UCSD-AML1 (cell line): ENCODE measurements at regions not wholly inside any gene's neighbourhood (a gene's known extent, or its start where the extent isn't known, plus 50 kb on each side); places are given as distances from the start of the nearest gene placed in this dataset.
"Not testable (repeated sequence)": the region's sequence is repeated elsewhere in the genome, so short reads cannot be mapped to it uniquely, and the experiment has no call there.

ENCODE experiments used
- DNase-seq: peaks from one replicate; lab custom pipeline; 2025; ENCODE audit not compliant: unreplicated experiment; lab: John Stamatoyannopoulos, UW

GRCh38 chr3:150329408-150329807 is 78.7 kb upstream of the TSC22D2 start:
- no peak for DNase-seq

GRCh38 chr3:150328654-150329040 is 79.5 kb upstream of the TSC22D2 start:
- no peak for DNase-seq

GRCh38 chr3:150327678-150328653 is 80.1 kb upstream of the TSC22D2 start:
- no peak for DNase-seq

GRCh38 chr3:150324788-150325187 is 83.3 kb upstream of the TSC22D2 start:
- DNase-seq: no peak

GRCh38 chr3:150324245-150324644 is 83.9 kb upstream of the TSC22D2 start:
- no peak for DNase-seq

GRCh38 chr3:150323770-150324169 is 84.3 kb upstream of the TSC22D2 start:
- DNase-seq: no peak

GRCh38 chr3:150323091-150323490 is 85.0 kb upstream of the TSC22D2 start:
- not testable (repeated sequence) for DNase-seq

- not testable (repeated sequence) for DNase-seq
Measured at GRCh38 chr3:150320971-150321370, 87.1 kb upstream of the TSC22D2 start.

GRCh38 chr3:150319900-150320299 is 88.2 kb upstream of the TSC22D2 start:
- no peak for DNase-seq

GRCh38 chr3:150317469-150317868 is 90.6 kb upstream of the TSC22D2 start:
- DNase-seq: no peak

GRCh38 chr3:150315721-150316120 is 92.4 kb upstream of the TSC22D2 start:
- DNase-seq: no peak

- DNase-seq: no peak
Measured at GRCh38 chr3:150314248-150315004, 93.7 kb upstream of the TSC22D2 start.

- DNase-seq: no peak
Measured at GRCh38 chr3:150312018-150312657, 96.0 kb upstream of the TSC22D2 start.

GRCh38 chr3:150311156-150311555 is 96.9 kb upstream of the TSC22D2 start:
- no peak for DNase-seq

GRCh38 chr3:150309557-150309956 is 98.5 kb upstream of the TSC22D2 start:
- no peak for DNase-seq

- no peak for DNase-seq
Measured at GRCh38 chr3:150309257-150309542, 98.9 kb upstream of the TSC22D2 start.

GRCh38 chr3:150308481-150309256 is 99.4 kb upstream of the TSC22D2 start:
- no peak for DNase-seq

- DNase-seq: no peak
Measured at GRCh38 chr3:150308037-150308319, 100.1 kb upstream of the TSC22D2 start.

GRCh38 chr3:150307311-150308036 is 100.6 kb upstream of the TSC22D2 start:
- DNase-seq: no peak

- DNase-seq: no peak
Measured at GRCh38 chr3:150306906-150307305, 101.2 kb upstream of the TSC22D2 start.

GRCh38 chr3:150306083-150306482 is 102.0 kb upstream of the TSC22D2 start:
- DNase-seq: no peak
